Right ventricle myocardium inferior (tissue), 1 donor: ENCODE measurements at regions not wholly inside any gene's neighbourhood (a gene's known extent, or its start where the extent isn't known, plus 50 kb on each side); places are given as distances from the start of the nearest gene placed in this dataset.
"Not testable (repeated sequence)": the region's sequence is repeated elsewhere in the genome, so short reads cannot be mapped to it uniquely, and the experiment has no call there.

Experiments
- ATAC-seq: fragments of 200-7000 bp; cut with Tn5 transposase; one replicate; pipeline ENCODE4 v1.9.1; 2020; ENCODE audit warnings: mild to moderate bottlenecking, moderate library complexity
- DNase-seq: peaks from one replicate; pipeline ENCODE4 v3.0.0; 2021; ENCODE audit errors: missing footprints
- intact Hi-C: fragments of 100-400 bp; cut with DNase I; formaldehyde crosslinking; loops from one replicate; pipeline ENCODE4 v1.11.0; 2022
- donor health status: DM: no; HTN: yes; CAD: no; lungs with severe emphysema.

DNA sequence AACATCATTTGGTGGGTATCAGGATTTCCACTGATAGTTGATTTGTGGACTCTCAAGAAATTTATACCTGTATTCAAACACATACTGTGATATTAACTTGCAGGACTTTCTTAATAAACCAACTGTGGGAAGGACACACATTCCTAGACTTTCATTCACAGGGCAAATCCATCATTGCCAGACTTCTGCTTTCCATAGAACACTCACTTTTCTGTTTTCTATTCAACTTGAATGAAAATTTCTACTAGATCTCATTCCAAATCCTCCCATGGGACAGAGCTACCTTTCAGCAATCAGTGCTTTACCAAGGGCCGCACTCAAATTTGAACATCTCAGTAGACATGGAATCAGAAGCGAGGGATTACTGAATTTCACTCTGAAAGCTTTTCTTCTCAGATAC lies 612.5 kb downstream of the IRS1 start:
- intact Hi-C loops: loop anchor here (5.0 kb wide), 1 partner anchor 160 kb away; no protein-coding TSS in a partner anchor
- ATAC-seq: no peak
- DNase-seq: no peak

DNA sequence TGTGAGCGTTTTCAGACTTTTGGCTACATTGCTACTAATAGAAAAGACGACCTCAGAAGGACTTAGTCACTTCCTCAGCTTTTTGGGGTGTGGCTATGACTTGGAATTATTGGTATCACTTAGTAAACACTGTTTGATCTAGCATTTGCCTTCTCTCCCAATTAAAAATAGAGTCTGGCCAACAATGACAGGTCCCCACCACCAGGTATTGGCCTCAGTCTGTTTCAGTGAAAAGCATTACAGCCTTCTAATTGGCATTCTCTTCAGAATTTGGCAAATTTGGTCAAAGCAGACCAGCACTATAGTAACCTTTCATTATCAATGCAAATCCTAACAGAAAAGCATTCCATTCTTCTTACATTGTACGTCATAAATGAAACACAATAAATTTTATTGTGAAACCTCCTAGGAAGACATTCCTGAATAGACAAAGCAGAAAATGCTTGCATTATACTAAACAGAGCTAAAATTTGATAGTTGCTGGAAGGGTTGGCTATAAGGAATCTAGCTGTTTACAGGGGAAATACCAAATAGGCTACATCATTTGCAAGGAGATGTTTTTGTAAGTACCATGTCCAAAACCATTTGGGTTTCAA lies 613.9 kb downstream of the IRS1 start:
- no peak for ATAC-seq
- intact Hi-C loops: loop anchor here (5.0 kb wide), 1 partner anchor 158 kb away; no protein-coding TSS in a partner anchor
- DNase-seq: no peak

DNA sequence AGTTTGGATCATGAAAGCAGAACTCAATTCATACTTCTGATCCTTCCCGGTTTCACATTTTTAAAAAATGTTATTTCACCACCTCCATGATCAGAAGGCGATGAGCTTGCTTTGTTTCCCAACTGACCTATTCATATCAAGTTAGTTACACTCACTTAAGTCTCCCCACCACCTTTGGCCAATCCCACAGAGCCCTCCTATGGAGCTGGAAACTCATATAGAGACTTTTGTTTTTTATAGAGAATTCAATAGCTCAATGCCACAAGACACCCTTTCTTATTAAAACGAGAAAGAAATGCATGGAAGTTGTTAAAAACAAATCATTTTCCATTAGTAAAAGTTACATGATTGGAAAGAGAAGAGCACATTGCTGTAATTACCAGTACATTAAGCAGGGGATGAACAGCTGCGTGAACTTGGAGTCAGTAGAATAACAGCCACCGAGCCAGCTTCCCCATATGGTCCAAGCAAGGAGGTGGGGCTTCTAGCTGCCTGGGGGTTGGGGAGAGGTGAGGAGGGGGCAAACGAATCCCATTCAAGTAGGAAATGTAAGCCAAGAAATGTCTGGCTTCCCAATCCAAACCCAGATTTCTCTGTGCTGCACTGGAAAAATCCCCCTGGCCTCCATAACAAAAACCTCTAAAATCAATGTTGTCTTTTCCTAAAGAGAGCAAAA lies 614.5 kb downstream of the IRS1 start:
- peak; percentile 37 for DNase-seq
- no peak for ATAC-seq

DNA sequence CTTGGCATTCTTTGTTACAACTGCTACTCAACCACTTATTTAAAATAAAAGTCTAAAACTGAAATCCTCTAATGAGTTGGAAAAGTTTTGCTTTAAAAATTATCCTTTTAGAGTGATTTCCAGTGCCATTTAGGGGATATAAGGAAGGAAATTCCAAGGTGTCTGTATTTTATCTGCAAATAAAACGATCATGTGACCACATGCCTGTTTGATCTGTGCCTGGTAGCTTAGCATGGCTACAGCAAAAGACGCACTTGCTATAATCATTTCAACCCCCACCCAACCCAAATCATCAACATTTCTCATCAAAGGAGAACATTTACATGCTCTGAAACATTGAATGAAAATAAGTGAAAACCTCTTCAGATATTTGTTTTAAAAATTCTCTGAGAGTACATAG lies 615.1 kb downstream of the IRS1 start:
- DNase-seq (no peak), ATAC-seq (no peak)
- intact Hi-C loops: no loop called here

More for the DNA sequence above, 614.5 kb downstream of the IRS1 start:
- intact Hi-C loops: loop anchor here (5.0 kb wide), 1 partner anchor 158 kb away; no protein-coding TSS in a partner anchor

DNA sequence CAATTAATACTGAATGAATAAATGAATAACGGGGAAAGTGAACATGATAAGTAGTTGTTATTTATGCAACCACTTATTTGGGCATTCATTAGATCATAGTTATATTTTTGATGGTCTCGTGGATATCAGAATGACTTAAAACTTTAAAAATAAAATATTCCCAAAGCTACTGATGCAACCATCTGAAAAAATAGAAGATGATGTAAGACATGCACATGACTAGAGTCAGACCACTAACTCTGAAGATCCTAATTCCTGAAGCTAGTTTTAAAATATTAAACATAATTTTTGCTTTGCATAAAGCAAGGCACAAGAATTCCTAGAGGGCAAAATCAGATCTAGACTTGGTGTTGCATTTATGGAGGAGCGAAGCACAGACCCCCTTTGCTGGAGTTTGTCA lies 616.1 kb downstream of the IRS1 start:
- intact Hi-C loops: no loop called here
- ATAC-seq: no peak

DNA sequence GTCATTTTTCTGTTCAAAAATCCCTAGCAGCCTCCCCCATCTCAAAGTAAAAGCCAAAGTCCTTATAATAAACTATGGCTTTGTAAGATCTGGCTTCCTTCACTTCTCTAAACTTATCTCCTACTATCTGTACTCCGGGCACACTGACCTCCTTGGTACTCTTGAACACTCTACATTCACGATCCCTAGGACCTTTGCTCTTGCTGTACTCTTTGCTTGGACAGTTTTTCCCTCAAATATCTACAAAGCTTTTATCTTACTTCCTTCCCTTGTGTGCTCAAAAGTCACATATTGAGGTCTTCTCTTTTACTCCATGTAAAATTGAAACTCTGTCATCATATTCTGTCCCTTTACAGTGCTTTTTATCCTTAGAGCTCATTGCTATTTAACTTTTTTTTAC lies 616.6 kb downstream of the IRS1 start:
- intact Hi-C loops: no loop called here
- ATAC-seq: no peak
- DNase-seq: no peak

More for the DNA sequence above, 616.1 kb downstream of the IRS1 start:
- DNase-seq: no peak

DNA sequence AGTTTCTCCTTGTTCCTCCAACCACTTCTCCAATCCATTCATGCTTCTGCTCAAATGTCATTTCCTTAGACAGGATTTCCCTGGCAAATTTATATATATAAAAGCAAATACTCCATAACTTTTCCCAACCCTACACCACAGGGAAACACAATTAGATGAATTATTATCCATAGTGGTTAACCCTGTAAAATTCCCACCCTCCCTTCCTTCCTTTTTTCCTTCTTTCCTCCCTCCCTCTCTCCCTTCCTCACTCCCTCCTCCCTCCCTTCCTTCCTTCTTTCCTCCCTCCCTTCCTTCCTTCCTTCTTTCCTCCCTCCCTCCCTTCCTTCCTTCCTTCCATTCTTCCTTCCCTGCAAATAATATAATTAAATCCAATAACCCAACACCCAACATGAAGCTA lies 617.7 kb downstream of the IRS1 start:
- DNase-seq: no peak
- no peak for ATAC-seq
- intact Hi-C loops: no loop called here

DNA sequence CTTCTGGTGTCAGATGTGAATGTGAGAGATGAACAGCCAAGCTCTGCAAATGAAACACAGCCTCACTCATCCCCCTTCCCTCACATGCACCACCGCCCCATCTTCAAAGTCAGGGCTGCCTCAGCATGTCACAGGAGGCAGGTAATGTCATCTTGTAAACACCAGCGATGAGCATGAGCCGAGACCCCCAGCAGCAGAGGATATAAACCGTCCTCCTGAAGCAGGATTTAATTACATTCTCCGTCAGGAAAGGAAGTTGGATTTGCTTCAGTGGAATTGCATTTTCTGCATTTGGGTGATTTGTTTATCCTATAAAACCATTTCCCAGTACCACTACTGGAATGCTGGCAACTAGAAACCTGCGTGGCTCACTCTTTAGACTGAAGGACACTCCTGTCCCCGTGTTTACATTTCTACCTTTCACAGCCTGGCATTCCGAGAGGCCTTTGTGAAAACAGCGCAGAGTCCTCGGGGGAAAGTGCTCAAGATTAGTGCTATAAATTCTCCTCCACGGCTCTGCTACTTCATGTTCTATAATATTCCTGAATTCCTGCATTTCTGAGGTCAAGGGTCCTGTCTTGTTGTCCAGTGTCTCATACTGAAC lies 619.2 kb downstream of the IRS1 start:
- DNase-seq (no peak), ATAC-seq (no peak)
- intact Hi-C loops: no loop called here

DNA sequence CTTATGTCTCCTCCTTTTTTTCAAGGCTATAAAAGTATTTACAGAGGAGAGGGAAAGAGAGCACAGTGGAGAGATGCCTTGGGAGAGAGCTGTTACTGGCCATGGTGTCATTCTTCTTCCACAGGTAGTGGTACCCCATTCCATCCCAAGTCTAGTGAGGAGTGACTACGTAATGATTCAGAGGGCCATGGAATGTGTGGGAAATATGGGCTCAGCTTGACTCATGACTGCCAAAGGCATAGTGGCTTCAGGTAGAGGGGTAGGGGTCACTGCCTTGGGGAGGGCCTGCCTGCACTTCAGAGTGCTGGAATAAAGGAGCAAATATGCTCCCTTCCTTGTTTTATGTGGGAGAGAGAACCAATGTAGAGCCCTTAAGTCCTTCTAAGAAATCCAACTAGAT lies 620.6 kb downstream of the IRS1 start:
- intact Hi-C loops: no loop called here
- DNase-seq (no peak), ATAC-seq (no peak)

DNA sequence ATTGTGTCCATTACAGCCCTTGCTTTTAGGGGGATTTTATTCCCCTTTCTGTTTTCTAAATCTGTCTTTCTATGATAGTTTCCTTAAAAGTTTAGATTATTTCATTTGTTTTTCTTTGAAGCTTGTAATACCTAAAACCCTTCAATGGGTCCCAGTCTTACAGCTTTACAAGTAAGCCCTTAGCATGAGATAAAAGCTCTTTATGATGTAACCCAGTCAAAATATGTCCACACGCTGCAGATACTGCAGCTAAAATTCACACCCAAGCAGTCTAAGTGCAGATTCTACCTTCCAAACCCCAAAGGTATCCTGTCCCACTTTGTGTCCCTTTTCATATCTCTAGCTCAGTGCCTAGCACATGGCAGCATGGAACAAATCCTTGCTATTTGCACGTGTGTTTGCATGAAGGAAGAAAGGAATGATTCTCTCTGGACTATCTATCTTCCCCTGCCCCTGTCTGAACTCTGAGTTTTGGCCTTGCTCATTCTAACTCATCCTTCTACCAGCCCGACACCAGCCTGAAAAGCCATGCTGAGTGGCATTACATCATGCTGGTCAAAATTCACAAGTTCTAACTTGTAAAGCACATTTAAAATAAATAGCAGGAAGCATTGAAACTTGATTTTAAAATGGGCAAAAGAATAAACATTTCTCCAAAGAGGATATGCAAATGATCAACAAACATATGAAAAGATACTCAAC lies 623.2 kb downstream of the IRS1 start:
- intact Hi-C loops: no loop called here
- no peak for ATAC-seq

DNA sequence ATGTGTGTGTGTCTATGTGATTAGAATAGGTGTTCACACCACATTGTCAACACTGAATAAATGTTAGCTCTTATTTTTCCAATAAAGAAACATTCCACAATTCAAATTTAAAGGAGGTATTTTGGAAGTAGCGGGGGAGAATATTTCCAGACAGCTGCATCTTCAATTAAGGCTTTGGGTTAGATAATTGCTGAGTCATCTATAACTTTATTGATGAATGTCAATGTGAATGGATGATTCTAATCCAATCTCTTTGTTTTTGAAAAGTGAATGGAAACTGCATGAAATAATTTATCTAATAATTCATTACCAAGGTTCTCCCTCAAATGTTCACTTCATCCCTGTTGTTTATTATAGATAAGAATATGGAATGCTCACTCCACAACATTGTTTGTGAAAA lies 625.2 kb downstream of the IRS1 start:
- intact Hi-C loops: no loop called here
- no peak for ATAC-seq
- DNase-seq: no peak

More for the DNA sequence above, 623.2 kb downstream of the IRS1 start:
- DNase-seq: no peak

DNA sequence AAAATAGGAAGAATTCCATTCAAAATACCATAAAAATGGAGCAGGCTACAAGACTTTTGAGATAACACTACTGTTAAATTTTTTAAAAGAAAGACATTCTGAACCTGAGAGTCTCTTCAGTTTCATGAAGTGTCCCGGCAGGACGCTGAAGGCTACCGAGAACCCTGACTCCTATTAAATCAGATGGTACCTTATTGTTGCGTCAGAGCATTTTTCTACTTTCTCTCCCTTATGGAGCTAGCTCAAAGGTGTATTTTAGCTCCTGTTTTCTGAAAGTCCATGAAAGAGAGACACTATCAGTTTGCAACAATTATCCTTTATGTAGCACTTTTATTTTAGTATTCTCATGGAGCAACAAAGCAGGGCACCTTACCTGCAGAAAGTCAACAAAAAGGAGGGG lies 626.7 kb downstream of the IRS1 start:
- DNase-seq (no peak), ATAC-seq (no peak)
- intact Hi-C loops: no loop called here

DNA sequence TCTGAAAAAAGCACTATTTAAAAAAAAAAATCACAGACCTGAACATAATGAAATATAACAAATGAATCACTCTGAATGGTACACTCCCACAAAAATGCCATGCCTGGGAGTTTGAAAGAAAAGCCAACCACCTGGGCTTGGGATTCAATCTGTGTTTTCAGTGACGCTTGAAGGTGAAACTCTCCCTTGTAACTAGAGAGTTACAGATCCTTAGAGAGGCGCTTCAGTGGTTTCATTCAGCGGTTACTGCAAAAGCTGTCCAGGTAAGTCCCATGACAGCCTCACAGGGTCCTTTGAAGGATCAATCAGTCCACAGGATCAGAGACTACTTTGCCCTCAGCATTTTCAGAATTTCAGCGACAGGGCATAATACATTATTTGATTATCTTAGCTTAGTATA lies 627.3 kb downstream of the IRS1 start:
- ATAC-seq (no peak), DNase-seq (no peak)
- intact Hi-C loops: no loop called here

DNA sequence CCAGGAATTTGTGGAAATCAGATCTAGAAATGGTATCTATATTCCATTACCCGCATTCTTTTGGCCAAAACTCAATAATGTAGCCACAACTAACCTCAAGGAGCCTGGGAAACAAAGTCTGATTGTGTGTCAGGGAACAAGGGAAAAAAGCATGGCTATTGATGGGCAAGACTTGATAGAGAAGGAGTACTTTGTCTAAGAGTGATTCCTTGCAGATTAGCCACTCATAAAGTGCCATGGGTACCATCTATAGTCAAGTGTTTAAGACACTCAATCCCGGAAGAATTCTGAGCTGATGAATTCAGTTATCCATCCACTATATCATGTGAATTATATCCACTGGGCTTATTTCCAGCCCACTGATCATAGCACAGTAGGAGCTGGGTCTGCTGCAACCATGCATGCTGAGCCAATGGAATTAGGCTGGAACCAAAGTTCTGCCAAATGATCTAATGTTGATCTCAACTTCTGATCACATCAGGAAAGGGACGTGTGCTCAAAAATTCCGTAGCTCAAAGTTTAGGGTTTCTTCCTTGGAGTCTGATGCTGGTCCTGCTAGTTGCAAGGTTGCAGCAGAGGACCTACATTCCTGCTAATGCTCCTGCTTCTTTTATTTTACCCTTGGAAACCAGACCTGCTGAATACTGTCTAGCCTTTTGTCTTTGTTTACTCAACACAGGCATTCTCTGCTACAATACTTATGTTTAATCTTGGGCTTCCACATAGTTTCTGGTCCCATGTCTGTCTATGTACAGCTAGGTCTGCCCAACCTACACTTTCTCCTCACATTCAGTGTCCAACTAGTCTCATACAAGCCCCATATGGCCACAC lies 629.7 kb downstream of the IRS1 start:
- intact Hi-C loops: no loop called here

DNA sequence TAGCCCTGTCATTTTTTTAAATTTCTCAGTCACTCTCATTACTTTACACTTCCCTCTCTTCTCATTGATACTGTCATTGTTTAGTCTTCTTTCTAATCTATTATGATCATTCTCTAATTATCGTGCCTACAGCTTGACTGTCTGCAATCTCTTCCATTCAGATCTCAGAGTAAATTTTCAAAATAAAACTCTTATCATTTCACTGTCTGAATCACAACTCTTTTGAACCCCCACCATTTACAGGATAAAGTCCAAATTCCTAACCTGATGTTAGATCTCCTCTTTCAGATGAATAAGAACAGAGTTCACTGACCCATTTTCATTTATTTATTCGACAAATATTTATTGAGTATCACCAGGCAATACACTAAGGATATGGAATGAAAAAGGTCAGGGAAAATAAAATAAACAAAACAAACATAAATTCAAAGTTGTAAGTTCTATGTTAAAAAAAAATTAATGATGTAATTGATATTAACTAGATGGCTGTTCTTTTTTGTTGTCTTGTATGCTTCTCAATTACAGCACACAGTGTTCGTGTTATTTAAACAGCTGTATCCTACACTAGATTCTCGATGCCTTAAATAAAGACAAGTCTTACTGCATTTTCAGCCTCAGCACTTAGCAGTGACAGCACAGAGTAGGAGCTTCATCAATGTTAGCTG lies 631.0 kb downstream of the IRS1 start:
- DNase-seq: no peak
- intact Hi-C loops: no loop called here
- no peak for ATAC-seq

More for the DNA sequence above, 629.7 kb downstream of the IRS1 start:
- ATAC-seq: no peak
- DNase-seq: no peak

DNA sequence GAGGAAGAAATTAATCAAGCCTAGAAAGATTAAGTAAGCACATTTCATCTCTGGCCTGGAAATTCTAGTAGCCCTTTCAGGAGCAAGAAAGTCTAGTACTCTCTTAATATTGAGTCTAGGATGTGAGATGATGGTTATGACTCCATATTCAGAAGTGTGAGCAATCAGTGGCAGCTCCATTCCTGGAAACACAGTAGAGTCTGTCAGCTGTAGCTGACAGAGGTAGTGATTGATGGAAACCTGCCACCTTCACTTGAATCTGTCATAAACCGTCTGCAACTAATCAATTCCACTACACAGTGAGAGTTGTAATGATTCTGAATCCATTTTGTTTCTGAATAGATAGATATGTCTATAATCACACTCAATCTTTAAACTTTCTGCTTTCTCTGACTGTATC lies 635.1 kb downstream of the IRS1 start:
- ATAC-seq: peak; percentile 60
- no peak for DNase-seq
- intact Hi-C loops: no loop called here

DNA sequence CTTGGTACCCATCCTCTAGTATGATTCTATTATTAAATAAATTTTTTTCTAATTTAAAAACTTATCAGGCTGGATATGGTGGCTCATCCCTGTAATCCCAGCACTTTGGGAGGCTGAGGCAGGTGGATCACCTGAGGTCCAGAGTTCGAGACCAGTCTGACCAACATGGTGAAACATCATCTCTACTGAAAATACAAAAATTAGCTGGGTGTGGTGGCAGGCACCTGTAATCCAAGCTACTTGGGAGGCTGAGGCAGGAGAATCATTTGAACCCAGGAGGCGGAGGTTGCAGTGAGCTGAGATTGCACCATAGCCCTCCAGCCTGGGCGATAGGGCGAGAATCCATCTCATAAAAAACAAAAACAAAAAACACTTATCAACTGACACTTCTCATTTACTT lies 639.0 kb downstream of the IRS1 start:
- DNase-seq, intact Hi-C loops, ATAC-seq: not testable (repeated sequence)

DNA sequence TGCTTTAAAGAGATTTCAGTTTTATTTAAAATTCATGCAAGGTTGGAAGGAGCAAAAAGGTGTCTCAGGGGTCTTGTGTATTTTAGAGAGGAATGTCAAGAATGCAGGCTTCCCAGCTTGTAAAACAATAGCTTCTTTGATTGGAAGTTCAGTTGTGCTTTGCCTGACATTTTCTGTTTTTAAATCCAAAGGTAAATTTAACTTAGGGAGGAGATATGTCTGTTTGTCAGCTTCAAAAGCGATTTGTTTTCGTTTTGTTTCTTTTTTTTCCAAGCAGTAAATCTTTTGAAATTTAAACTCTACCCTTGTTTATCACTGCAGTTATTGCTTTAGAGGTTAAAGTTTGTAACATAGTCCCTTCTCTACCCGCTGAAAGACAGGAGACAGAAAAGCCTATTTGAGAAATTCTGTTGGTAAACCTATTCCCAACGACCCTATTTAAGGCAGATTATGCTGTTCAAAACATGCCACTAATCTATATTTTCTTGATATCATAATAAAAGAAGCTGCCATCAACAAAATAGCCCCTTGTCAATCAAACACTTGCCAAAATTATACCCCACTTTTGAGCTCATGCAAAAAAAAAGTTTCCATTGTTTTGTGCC lies 639.6 kb downstream of the IRS1 start:
- no peak for DNase-seq
- intact Hi-C loops: no loop called here
- ATAC-seq: no peak
